Fibroblast of mammary gland (primary cell): ENCODE measurements at regions not wholly inside any gene's neighbourhood (a gene's known extent, or its start where the extent isn't known, plus 50 kb on each side); places are given as distances from the start of the nearest gene placed in this dataset.

Source experiments
- DNase-seq: peaks from one replicate; pipeline ENCODE4 v3.0.0-alpha.2; 2010; ENCODE audit warnings: low read depth
- H3K4me3 ChIP-seq: 2 replicates; pipeline ENCODE4 v1.5.1; 2011; ENCODE audit warnings: low read depth, mild to moderate bottlenecking, low read length, moderate library complexity; ENCODE audit not compliant: control insufficient read depth
- CTCF ChIP-seq: conservative IDR thresholded peaks from 2 replicates; pipeline ENCODE4 v1.5.1; 2011; ENCODE audit warnings: low read depth, low read length, inconsistent platforms; ENCODE audit not compliant: control insufficient read depth, insufficient read depth

- no peak for TF ChIP-seq CTCF
- DNase-seq = no peak
- H3K4me3 ChIP-seq = no peak overlapping the region
These were observed 74.7 kb upstream of the DLG1 start for GRCh38 chr3:197373096-197373495.

- TF ChIP-seq CTCF = no peak
- H3K4me3 ChIP-seq = no peak overlapping the region
- peak; percentile 87 for DNase-seq
These were observed 73.7 kb upstream of the DLG1 start for GRCh38 chr3:197372047-197372661.

GRCh38 chr3:197371591-197372046 lies 73.2 kb upstream of the DLG1 start:
- no peak for DNase-seq
- H3K4me3 ChIP-seq = no peak overlapping the region
- no peak for TF ChIP-seq CTCF

- no peak for TF ChIP-seq CTCF
These were observed 71.1 kb upstream of the DLG1 start for GRCh38 chr3:197369545-197369944.

GRCh38 chr3:197368821-197369220 lies 70.4 kb upstream of the DLG1 start:
- no peak for TF ChIP-seq CTCF
- H3K4me3 ChIP-seq = no peak overlapping the region

More at GRCh38 chr3:197369545-197369944, 71.1 kb upstream of the DLG1 start:
- H3K4me3 ChIP-seq = no peak overlapping the region
- no peak for DNase-seq

GRCh38 chr3:197368330-197368729 lies 69.9 kb upstream of the DLG1 start:
- H3K4me3 ChIP-seq = no peak overlapping the region
- no peak for TF ChIP-seq CTCF
- DNase-seq = no peak

More at GRCh38 chr3:197368821-197369220, 70.4 kb upstream of the DLG1 start:
- no peak for DNase-seq
